Neuronal stem cell (in vitro differentiated cells): ENCODE measurements at regions not wholly inside any gene's neighbourhood (a gene's known extent, or its start where the extent isn't known, plus 50 kb on each side); places are given as distances from the start of the nearest gene placed in this dataset.

Experiments
- DNase-seq: peaks from one replicate; pipeline ENCODE4 v3.0.0-alpha.2; 2013; ENCODE audit warnings: low spot score
- H2AFZ ChIP-seq: one replicate; pipeline ENCODE4 v1.6.1; 2013; ENCODE audit warnings: mild to moderate bottlenecking, low read length, inconsistent platforms
- H2AK5ac ChIP-seq: 2 replicates; pipeline ENCODE4 v1.6.1; 2013; ENCODE audit warnings: low read depth, mild to moderate bottlenecking, inconsistent platforms, low read length, moderate library complexity, mixed read lengths
- H2BK120ac ChIP-seq: 2 replicates; pipeline ENCODE4 v1.6.1; 2013; ENCODE audit warnings: low read depth, mild to moderate bottlenecking, inconsistent platforms, low read length, moderate library complexity, mixed read lengths
- H2BK12ac ChIP-seq: one replicate; pipeline ENCODE4 v1.6.1; 2013; ENCODE audit warnings: low read length, inconsistent platforms
- H2BK15ac ChIP-seq: 2 replicates; pipeline ENCODE4 v1.6.1; 2013; ENCODE audit warnings: mild to moderate bottlenecking, low read length, inconsistent platforms, mixed read lengths
- H2BK5ac ChIP-seq: one replicate; pipeline ENCODE4 v1.6.1; 2013; ENCODE audit warnings: inconsistent platforms, mild to moderate bottlenecking, low read length, moderate library complexity
- H3K14ac ChIP-seq: one replicate; pipeline ENCODE4 v1.6.1; 2013; ENCODE audit warnings: low read length, inconsistent platforms
- H3K18ac ChIP-seq: 2 replicates; pipeline ENCODE4 v1.6.1; 2013; ENCODE audit warnings: low read length, inconsistent platforms
- H3K23ac ChIP-seq: 2 replicates; pipeline ENCODE4 v1.6.1; 2013; ENCODE audit warnings: low read depth, mild to moderate bottlenecking, mixed read lengths, low read length, inconsistent platforms; ENCODE audit not compliant: poor library complexity
- H3K27ac ChIP-seq: replicated peaks from 3 replicates; pipeline ENCODE4 v1.5.1; 2013; ENCODE audit warnings: low read length, inconsistent platforms
- H3K27me3 ChIP-seq, 3 experiments: 2 replicates each; pipeline ENCODE4 v1.6.1; 2013; ENCODE audit warnings: low read length in 3 of 3, mild to moderate bottlenecking in 2 of 3, inconsistent platforms in 1 of 3, low read depth in 1 of 3, mixed read lengths in 1 of 3, moderate library complexity in 1 of 3; ENCODE audit not compliant: control insufficient read depth in 3 of 3, insufficient read depth in 3 of 3
- H3K36me3 ChIP-seq, 2 donors: replicated peaks in 1 of 2; 2 replicates each; pipeline ENCODE4 v1.6.1; 2013; ENCODE audit warnings: low read length in 2 of 2; ENCODE audit not compliant: control insufficient read depth in 2 of 2, insufficient read depth in 2 of 2
- H3K4ac ChIP-seq: 2 replicates; pipeline ENCODE4 v1.6.1; 2013; ENCODE audit warnings: inconsistent platforms, mild to moderate bottlenecking, low read length, moderate library complexity
- H3K4me1 ChIP-seq, 2 donors: 1 replicate in 1 of 2; 2 replicates in 1 of 2; pipeline ENCODE4 v1.6.1; 2013; ENCODE audit warnings: low read length in 2 of 2, low read depth in 1 of 2; ENCODE audit not compliant: control insufficient read depth in 2 of 2, insufficient read depth in 1 of 2
- H3K4me2 ChIP-seq: one replicate; pipeline ENCODE4 v1.6.1; 2013; ENCODE audit warnings: mild to moderate bottlenecking, low read length, inconsistent platforms; ENCODE audit not compliant: insufficient read depth, poor library complexity, severe bottlenecking
- H3K4me3 ChIP-seq, 2 donors: 2 replicates each; pipeline ENCODE4 v1.5.1; 2013; ENCODE audit warnings: low read length in 2 of 2, mild to moderate bottlenecking in 2 of 2, inconsistent platforms in 1 of 2, moderate library complexity in 1 of 2
- H3K79me1 ChIP-seq: one replicate; pipeline ENCODE4 v1.6.1; 2013; ENCODE audit warnings: low read depth, mild to moderate bottlenecking, inconsistent platforms, low read length, moderate library complexity
- H3K9ac ChIP-seq: one replicate; pipeline ENCODE4 v1.6.1; 2013; ENCODE audit warnings: mild to moderate bottlenecking, low read depth, low read length, inconsistent platforms; ENCODE audit not compliant: poor library complexity
- H3K9me3 ChIP-seq, 2 donors: replicated peaks in 1 of 2; 2 replicates each; pipeline versions ENCODE3 to v1.6.1; 2013; ENCODE audit warnings: low read length in 2 of 2, mild to moderate bottlenecking in 2 of 2, inconsistent platforms in 1 of 2, low read depth in 1 of 2, mixed read lengths in 1 of 2, moderate library complexity in 1 of 2; ENCODE audit not compliant: control insufficient read depth in 2 of 2, insufficient read depth in 1 of 2
- H4K8ac ChIP-seq: one replicate; pipeline ENCODE4 v1.6.1; 2013; ENCODE audit warnings: low read depth, mild to moderate bottlenecking, inconsistent platforms, low read length, moderate library complexity
- H4K91ac ChIP-seq: one replicate; pipeline ENCODE4 v1.6.1; 2013; ENCODE audit warnings: low read length, low read depth, mild to moderate bottlenecking, inconsistent platforms; ENCODE audit not compliant: poor library complexity
- WGBS, 2 donors: extraction: QIAGEN DNeasy Blood & Tissue Kit; methylation state at CpG; one replicate each; pipeline ENCODE4 v1.1.7; 2013; ENCODE audit warnings: missing lambda C conversion rate in 2 of 2, mixed read lengths in 1 of 2; ENCODE audit not compliant: insufficient read length in 2 of 2, insufficient replicate concordance in 1 of 2; ENCODE audit errors: extremely low coverage in 2 of 2; 5-methylcytosine and 5-hydroxymethylcytosine counted together

DNA sequence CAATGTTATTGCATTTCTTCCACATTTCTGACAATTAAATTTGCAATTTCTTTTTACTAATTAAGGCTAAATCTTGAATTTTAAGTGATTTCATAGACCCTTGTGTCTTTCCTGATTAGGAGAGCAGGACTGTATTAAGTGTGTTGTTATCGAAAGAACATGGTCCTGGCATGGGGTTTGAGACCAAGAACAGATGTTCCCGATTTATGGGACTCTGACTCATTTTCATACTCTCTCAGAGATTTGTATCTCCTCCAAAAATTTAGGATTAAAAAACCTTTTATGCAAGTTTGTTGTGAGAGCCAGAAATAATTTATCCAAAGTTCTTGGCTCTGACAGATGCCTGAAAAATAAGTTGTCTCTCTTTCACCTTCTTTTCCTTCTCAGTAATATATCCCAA, 589.3 kb upstream of the ARGLU1 start:
- DNase-seq = no peak
- no peak overlapping the region for H2AK5ac ChIP-seq
- H3K9ac ChIP-seq = no peak overlapping the region
- no peaks in the 10 kb centered on the region for H3K79me1 ChIP-seq
- no peak overlapping the region for H3K4me3 ChIP-seq
- H4K91ac ChIP-seq = no peak overlapping the region
- H2BK5ac ChIP-seq = no peak overlapping the region
- WGBS, 2 donors = no CpG with 5 or more reads among the region's 2 CpGs
- no peak overlapping the region for H3K18ac ChIP-seq
- H2BK120ac ChIP-seq = no peak overlapping the region
- no peaks in the 10 kb centered on the region for H3K27me3 ChIP-seq
- H2BK15ac ChIP-seq = no peak overlapping the region
- no peak overlapping the region for H3K27ac ChIP-seq
- H3K9me3 ChIP-seq = no peaks in the 10 kb centered on the region
- H4K8ac ChIP-seq = no peak overlapping the region
- no peak overlapping the region for H2BK12ac ChIP-seq
- H3K4me1 ChIP-seq = no peaks in the 10 kb centered on the region
- H3K23ac ChIP-seq = no peak overlapping the region
- no peak overlapping the region for H3K4me2 ChIP-seq
- no peak overlapping the region for H3K14ac ChIP-seq
- no peaks in the 10 kb centered on the region for H3K36me3 ChIP-seq
- H2AFZ ChIP-seq = no peak overlapping the region
- H3K4ac ChIP-seq = no peak overlapping the region

DNA sequence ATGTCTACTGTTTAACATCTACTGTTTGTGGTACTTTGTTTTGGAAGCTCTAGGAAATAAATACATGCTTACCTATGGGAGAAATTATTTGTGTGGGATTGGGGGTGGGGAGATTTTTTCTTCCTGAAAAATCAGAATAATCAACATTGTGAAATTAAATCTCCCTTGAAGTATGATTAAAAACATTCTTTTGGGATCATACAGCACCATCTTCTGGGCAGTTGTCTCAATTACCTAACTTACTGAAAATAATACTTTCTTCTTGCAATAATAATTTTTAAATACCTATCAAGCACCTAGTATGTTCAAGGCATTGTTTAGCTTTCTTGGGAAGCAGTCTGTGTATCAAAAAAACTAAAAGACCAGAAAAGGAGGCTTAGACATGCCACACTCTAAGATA, 576.5 kb upstream of the ARGLU1 start:
- H3K27me3 ChIP-seq = no peaks in the 10 kb centered on the region
- no peak overlapping the region for H2BK12ac ChIP-seq
- no peak overlapping the region for H3K23ac ChIP-seq
- no peak overlapping the region for H3K4me3 ChIP-seq
- no peak overlapping the region for H4K8ac ChIP-seq
- no peak overlapping the region for H3K27ac ChIP-seq
- no peak overlapping the region for H3K4me2 ChIP-seq
- H2AK5ac ChIP-seq = no peak overlapping the region
- H2BK15ac ChIP-seq = no peak overlapping the region
- no peak for DNase-seq
- H3K79me1 ChIP-seq = no peaks in the 10 kb centered on the region
- no peaks in the 10 kb centered on the region for H3K4me1 ChIP-seq
- H3K36me3 ChIP-seq = no peaks in the 10 kb centered on the region
- no peak overlapping the region for H3K14ac ChIP-seq
- H2AFZ ChIP-seq = no peak overlapping the region
- H3K9ac ChIP-seq = no peak overlapping the region
- H2BK120ac ChIP-seq = no peak overlapping the region
- H2BK5ac ChIP-seq = no peak overlapping the region
- no peak overlapping the region for H3K18ac ChIP-seq
- H3K4ac ChIP-seq = no peak overlapping the region
- no peaks in the 10 kb centered on the region for H3K9me3 ChIP-seq
- H4K91ac ChIP-seq = no peak overlapping the region

DNA sequence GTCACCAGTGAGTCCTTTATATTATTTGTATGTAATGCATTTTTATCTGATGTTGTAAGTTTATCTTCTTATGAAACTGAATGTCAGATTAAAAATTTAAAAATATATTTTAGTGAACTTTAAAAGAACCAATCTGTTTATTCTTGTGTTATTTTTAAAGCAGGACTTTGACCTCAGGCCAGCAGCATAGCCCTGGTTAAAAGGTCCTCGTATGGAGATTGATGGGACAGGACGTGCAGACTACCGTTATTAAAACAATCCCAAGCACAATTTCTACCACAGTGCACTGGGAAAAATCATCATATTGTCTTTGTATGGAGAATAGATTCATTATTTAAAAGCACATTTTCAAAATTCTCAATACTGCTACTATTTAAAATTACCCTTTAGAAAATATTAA, 573.8 kb upstream of the ARGLU1 start:
- no peaks in the 10 kb centered on the region for H3K27me3 ChIP-seq
- H3K4me3 ChIP-seq = no peak overlapping the region
- H2BK15ac ChIP-seq = no peak overlapping the region
- no peak overlapping the region for H3K27ac ChIP-seq
- DNase-seq = no peak
- H3K4ac ChIP-seq = no peak overlapping the region
- H3K18ac ChIP-seq = no peak overlapping the region
- no peak overlapping the region for H3K23ac ChIP-seq
- H2BK12ac ChIP-seq = no peak overlapping the region
- no peaks in the 10 kb centered on the region for H3K36me3 ChIP-seq
- WGBS, 2 donors = no CpG with 5 or more reads among the region's 3 CpGs
- no peak overlapping the region for H4K8ac ChIP-seq
- no peak overlapping the region for H3K9ac ChIP-seq
- no peak overlapping the region for H3K4me2 ChIP-seq
- no peak overlapping the region for H3K14ac ChIP-seq
- peaks cover 0 to 2% of the 10 kb centered on the region in 2 donors for H3K4me1 ChIP-seq
- no peaks in the 10 kb centered on the region for H3K9me3 ChIP-seq
- H3K79me1 ChIP-seq = no peaks in the 10 kb centered on the region
- H2BK5ac ChIP-seq = no peak overlapping the region
- H2AFZ ChIP-seq = no peak overlapping the region
- no peak overlapping the region for H4K91ac ChIP-seq
- no peak overlapping the region for H2AK5ac ChIP-seq
- no peak overlapping the region for H2BK120ac ChIP-seq

DNA sequence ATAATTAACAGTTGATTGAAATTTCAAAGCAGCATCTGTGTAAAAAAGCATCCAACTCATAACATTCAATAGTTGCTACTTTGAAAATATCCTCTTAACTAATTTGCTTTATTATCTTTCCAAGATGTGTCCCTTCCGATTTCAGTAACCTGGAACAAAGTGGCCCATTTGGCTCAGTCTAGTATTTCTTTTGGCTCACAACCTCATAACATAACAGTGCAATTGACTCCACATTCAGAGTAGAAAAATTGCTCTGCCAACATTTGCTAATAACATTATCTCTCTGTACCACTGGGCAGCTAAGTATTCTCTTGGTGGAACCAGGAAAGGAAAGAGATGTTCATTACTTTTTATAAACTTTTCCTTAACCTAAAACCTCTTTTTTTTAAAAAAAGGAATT, 571.1 kb upstream of the ARGLU1 start:
- Histone ChIP-seq H3K23ac (no peak overlapping the region), H3K9ac (no peak overlapping the region), H2AFZ (no peak overlapping the region), H3K36me3 (no peaks in the 10 kb centered on the region), H3K9me3 (no peaks in the 10 kb centered on the region), H2BK120ac (no peak overlapping the region), H3K4me1 (peaks cover 0 to 2% of the 10 kb centered on the region in 2 donors), H4K91ac (no peak overlapping the region), H2BK5ac (no peak overlapping the region), H3K4me2 (no peak overlapping the region), H3K18ac (no peak overlapping the region), H3K4ac (no peak overlapping the region), H3K27ac (no peak overlapping the region), H2BK15ac (no peak overlapping the region), H3K14ac (no peak overlapping the region), H3K4me3 (no peak overlapping the region), H3K79me1 (no peaks in the 10 kb centered on the region), H3K27me3 (no peaks in the 10 kb centered on the region), H4K8ac (no peak overlapping the region), H2AK5ac (no peak overlapping the region), H2BK12ac (no peak overlapping the region)
- WGBS, 2 donors = no CpG with 5 or more reads among the region's 1 CpG
- DNase-seq = no peak
